Type B pancreatic cell (in vitro differentiated cells): ENCODE measurements at regions not wholly inside any gene's neighbourhood (a gene's known extent, or its start where the extent isn't known, plus 50 kb on each side); places are given as distances from the start of the nearest gene placed in this dataset.

Experiments used
- DNase-seq: peaks from one replicate; pipeline ENCODE4 v3.0.0; 2021; ENCODE audit warnings: mixed read lengths; ENCODE audit not compliant: unreplicated experiment; ENCODE audit errors: extremely low spot score
- H3K27ac Mint-ChIP-seq: 2 replicates; pipeline ENCODE4 v1.8.0; 2021; ENCODE audit warnings: mild to moderate bottlenecking, mixed read lengths
- H3K27me3 Mint-ChIP-seq: 2 replicates; pipeline ENCODE4 v1.8.0; 2021; ENCODE audit warnings: mixed read lengths
- H3K36me3 Mint-ChIP-seq: 2 replicates; pipeline ENCODE4 v1.8.0; 2021; ENCODE audit warnings: mixed read lengths
- H3K4me1 Mint-ChIP-seq: one replicate; pipeline ENCODE4 v1.8.0; 2021; ENCODE audit warnings: mixed read lengths; ENCODE audit not compliant: unreplicated experiment
- H3K4me3 Mint-ChIP-seq: 2 replicates; pipeline ENCODE4 v1.8.0; 2021; ENCODE audit warnings: mild to moderate bottlenecking, mixed read lengths
- H3K9me3 Mint-ChIP-seq: 2 replicates; pipeline ENCODE4 v1.8.0; 2021; ENCODE audit warnings: mixed read lengths
- TF ChIP-seq, protein P1 (sequence below): fragments of 200-600 bp; sonication (generic); conservative IDR thresholded peaks from 2 replicates; pipeline ENCODE4 v1.5.0; 2021; ENCODE audit warnings: antibody characterized with exemption, mild to moderate bottlenecking

DNA sequence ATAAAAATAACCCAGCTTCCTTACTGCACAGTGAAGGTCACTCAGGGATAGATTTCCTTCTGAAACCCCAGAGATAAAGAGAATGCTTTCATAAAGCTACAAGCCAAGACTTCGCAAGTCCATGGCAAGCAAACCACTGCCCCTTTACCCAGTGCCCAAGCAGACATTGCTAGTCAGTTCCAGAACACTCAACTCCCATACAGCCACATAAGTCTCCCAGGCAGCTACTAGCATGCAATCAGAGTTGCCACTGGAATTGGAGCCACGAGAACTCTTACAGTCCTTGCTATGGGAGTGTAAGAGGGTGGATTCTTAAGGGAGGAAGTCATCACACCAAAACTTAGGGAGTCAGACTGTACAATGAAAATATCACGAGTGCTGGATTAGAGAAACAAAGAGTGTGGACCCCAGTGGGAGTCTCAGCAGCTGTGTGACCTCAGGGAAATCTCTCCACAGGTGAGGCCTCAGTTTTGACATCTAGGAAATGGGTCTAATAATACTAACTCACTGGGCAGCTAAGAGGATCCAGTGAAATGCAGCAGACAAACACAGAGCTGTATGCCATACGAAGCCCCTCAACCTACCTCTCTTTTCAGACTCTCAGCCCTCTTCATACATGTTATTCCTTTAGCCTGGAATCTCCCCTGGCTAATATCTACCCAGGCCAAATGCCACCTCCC, 526.6 kb downstream of the MN1 start:
- Mint-ChIP-seq H3K36me3 (no peaks in the 10 kb centered on the region), H3K9me3 (no peaks in the 10 kb centered on the region), H3K4me3 (no peak overlapping the region), H3K27ac (no peak overlapping the region), H3K4me1 (peaks cover 19% of the 10 kb centered on the region), H3K27me3 (peaks cover 49% of the 10 kb centered on the region)
- TF ChIP-seq, protein P1, sequence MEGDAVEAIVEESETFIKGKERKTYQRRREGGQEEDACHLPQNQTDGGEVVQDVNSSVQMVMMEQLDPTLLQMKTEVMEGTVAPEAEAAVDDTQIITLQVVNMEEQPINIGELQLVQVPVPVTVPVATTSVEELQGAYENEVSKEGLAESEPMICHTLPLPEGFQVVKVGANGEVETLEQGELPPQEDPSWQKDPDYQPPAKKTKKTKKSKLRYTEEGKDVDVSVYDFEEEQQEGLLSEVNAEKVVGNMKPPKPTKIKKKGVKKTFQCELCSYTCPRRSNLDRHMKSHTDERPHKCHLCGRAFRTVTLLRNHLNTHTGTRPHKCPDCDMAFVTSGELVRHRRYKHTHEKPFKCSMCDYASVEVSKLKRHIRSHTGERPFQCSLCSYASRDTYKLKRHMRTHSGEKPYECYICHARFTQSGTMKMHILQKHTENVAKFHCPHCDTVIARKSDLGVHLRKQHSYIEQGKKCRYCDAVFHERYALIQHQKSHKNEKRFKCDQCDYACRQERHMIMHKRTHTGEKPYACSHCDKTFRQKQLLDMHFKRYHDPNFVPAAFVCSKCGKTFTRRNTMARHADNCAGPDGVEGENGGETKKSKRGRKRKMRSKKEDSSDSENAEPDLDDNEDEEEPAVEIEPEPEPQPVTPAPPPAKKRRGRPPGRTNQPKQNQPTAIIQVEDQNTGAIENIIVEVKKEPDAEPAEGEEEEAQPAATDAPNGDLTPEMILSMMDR, result no peak
- DNase-seq, result no peak

DNA sequence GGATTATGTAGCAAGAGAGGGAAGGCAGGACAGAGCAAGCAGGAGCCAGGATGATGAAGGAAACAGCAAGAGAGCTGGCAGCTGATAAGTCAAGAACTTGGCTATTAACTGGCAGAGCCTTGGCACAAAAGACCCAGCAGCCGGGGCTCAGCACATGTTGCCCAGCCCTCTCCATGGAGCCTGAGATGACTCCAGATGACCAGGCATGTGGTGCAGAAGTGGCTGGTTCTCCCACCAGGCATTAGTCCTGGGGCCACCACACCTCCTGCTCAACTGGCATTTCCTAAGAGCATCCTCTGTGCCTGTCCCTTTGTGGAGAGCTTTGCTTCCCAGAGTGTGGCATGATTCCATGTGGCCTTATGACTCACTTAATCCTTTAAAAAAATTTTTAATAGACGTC, 522.6 kb downstream of the MN1 start:
- TF ChIP-seq, protein P1, result no peak
- no peaks in the 10 kb centered on the region for H3K36me3 Mint-ChIP-seq

DNA sequence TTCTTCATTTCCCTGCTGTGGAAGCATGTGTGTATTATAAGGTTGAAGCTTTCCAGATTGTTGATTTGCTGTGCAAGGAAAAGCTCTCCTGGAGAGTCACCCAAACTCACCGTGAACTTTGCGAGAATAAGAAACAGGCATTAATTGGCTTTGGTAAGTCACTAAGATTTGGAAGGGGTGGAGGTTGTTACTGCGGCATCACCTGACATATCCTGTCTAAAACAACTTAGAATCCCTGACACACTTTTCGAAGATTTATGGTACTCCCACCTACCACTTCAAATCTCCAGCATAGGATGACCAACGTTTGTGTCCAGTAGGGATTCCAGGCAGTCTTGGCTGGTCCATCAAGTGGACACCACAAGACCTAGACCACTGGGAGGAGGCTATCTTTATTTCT, 518.3 kb downstream of the MN1 start:
- H3K9me3 Mint-ChIP-seq, result no peaks in the 10 kb centered on the region
- H3K4me3 Mint-ChIP-seq, result no peak overlapping the region
- peaks cover 38% of the 10 kb centered on the region for H3K27me3 Mint-ChIP-seq
- no peak overlapping the region for H3K27ac Mint-ChIP-seq
- DNase-seq, result no peak
- H3K4me1 Mint-ChIP-seq, result peaks cover 9% of the 10 kb centered on the region
- TF ChIP-seq, protein P1, result no peak
- H3K36me3 Mint-ChIP-seq, result no peaks in the 10 kb centered on the region

More for the DNA sequence above, 522.6 kb downstream of the MN1 start:
- DNase-seq, result no peak
- Mint-ChIP-seq H3K9me3 (no peaks in the 10 kb centered on the region), H3K27ac (no peak overlapping the region), H3K4me3 (no peak overlapping the region), H3K4me1 (peaks cover 9% of the 10 kb centered on the region), H3K27me3 (peaks cover 29% of the 10 kb centered on the region)

DNA sequence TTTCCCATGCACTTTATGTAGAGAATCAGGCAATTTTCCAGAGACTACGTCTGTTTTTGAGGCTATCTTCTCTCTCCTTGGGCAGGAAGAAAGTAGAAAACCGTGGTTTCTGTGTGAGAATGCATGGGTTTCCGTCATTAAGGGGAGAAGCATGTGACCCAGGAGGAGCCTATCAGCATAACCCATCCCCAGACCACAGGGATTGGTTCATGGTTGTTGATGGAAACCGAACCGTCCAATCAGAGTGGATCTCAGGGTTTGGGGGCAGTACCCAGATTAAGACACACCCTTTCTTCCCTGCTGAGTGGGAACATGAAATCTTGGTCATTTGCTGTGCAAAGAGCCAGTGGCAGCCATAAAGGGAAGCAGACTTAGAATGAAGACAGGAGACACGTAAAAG, 517.8 kb downstream of the MN1 start:
- TF ChIP-seq, protein P1, result no peak
- Mint-ChIP-seq H3K27me3 (peaks cover 38% of the 10 kb centered on the region), H3K27ac (no peak overlapping the region), H3K9me3 (no peaks in the 10 kb centered on the region), H3K4me1 (peaks cover 12% of the 10 kb centered on the region), H3K36me3 (no peaks in the 10 kb centered on the region), H3K4me3 (no peak overlapping the region)
- no peak for DNase-seq

DNA sequence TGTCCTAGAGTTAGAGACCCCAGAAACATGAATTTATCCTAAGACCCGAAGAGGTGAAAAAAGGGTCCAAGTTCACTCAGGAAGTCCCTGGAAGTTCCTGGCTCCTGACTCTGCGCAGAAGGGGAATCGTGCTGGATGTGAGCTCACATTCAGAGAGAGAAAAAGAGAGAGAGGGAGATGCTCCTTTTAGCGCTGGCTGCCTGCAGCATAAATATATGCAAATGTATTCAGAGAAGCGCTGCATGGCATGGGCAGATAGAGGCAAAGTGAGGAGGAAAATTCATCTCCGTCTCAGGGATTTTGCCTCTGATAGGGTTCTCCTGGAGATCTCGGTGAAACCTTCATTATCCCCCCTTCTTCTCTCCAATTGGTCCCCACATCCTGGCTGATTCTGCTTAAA, 517.2 kb downstream of the MN1 start:
- no peak overlapping the region for H3K27ac Mint-ChIP-seq

More for the DNA sequence above, 517.2 kb downstream of the MN1 start:
- no peak overlapping the region for H3K4me3 Mint-ChIP-seq
- DNase-seq, result no peak
- no peaks in the 10 kb centered on the region for H3K9me3 Mint-ChIP-seq
- no peaks in the 10 kb centered on the region for H3K36me3 Mint-ChIP-seq
- TF ChIP-seq, protein P1, result no peak
- H3K4me1 Mint-ChIP-seq, result peaks cover 15% of the 10 kb centered on the region
- H3K27me3 Mint-ChIP-seq, result peaks cover 40% of the 10 kb centered on the region
